WTC11 (cell line): ENCODE measurements at regions not wholly inside any gene's neighbourhood (a gene's known extent, or its start where the extent isn't known, plus 50 kb on each side); places are given as distances from the start of the nearest gene placed in this dataset.

Source experiments
- ATAC-seq: fragments of 200-7000 bp; cut with Tn5 transposase; 2 replicates; pipeline ENCODE4 v1.10.0; 2021; ENCODE audit warnings: mild to moderate bottlenecking, moderate library complexity
- CTCF ChIA-PET: fragments of 300-600 bp; sonication (Branson Sonifier 250); formaldehyde crosslinking; loops from one replicate; lab custom pipeline; 2021; ENCODE audit warnings: antibody characterized with exemption; lab: Charles Lee
- POLR2A ChIA-PET: fragments of 350-600 bp; sonication (Branson Sonifier 250); formaldehyde crosslinking; loops from one replicate; lab custom pipeline; 2021; ENCODE audit warnings: antibody characterized with exemption; lab: Charles Lee
- DNase-seq: peaks from one replicate; pipeline ENCODE4 v3.0.0; 2021; ENCODE audit warnings: low spot score
- H3K27ac Mint-ChIP-seq: 2 replicates; pipeline ENCODE4 v1.8.0; 2021; ENCODE audit warnings: mixed read lengths
- H3K27me3 Mint-ChIP-seq: 2 replicates; pipeline ENCODE4 v1.8.0; 2021; ENCODE audit warnings: low read depth, mild to moderate bottlenecking, moderate library complexity, mixed read lengths
- H3K36me3 Mint-ChIP-seq: 2 replicates; pipeline ENCODE4 v1.8.0; 2021; ENCODE audit warnings: mixed read lengths
- H3K4me1 Mint-ChIP-seq: 2 replicates; pipeline ENCODE4 v1.8.0; 2022; ENCODE audit warnings: mixed read lengths
- H3K4me3 Mint-ChIP-seq: 2 replicates; pipeline ENCODE4 v1.8.0; 2021; ENCODE audit warnings: mild to moderate bottlenecking, moderate library complexity, mixed read lengths
- H3K9me3 Mint-ChIP-seq: 2 replicates; pipeline ENCODE4 v1.8.0; 2021; ENCODE audit warnings: mixed read lengths
- AFF4 ChIP-seq: sonication (generic); formaldehyde crosslinking; IDR thresholded peaks from 2 replicates; pipeline ENCODE4 v1.8.1; 2023; ENCODE audit warnings: mild to moderate bottlenecking, missing genetic modification reagents, borderline replicate concordance
- CREM ChIP-seq: sonication (generic); formaldehyde crosslinking; IDR thresholded peaks from 2 replicates; pipeline ENCODE4 v1.8.1; 2022; ENCODE audit warnings: mild to moderate bottlenecking, missing genetic modification reagents, moderate library complexity
- EMX1 ChIP-seq: fragments of 250-450 bp; sonication (Bioruptor Pico); IDR thresholded peaks from 2 replicates; pipeline ENCODE4 v1.8.0; 2021; ENCODE audit warnings: mild to moderate bottlenecking
- ETV6 ChIP-seq: sonication (generic); formaldehyde crosslinking; IDR thresholded peaks from 2 replicates; pipeline ENCODE4 v1.8.1; 2022; ENCODE audit warnings: mild to moderate bottlenecking, missing genetic modification reagents
- IRF2 ChIP-seq: sonication (generic); formaldehyde crosslinking; IDR thresholded peaks from 2 replicates; pipeline ENCODE4 v1.8.0; 2022; ENCODE audit warnings: low read depth, missing genetic modification reagents, borderline replicate concordance
- NR1H2 ChIP-seq: sonication (generic); formaldehyde crosslinking; IDR thresholded peaks from 2 replicates; pipeline ENCODE4 v1.9.0; 2021; ENCODE audit warnings: mild to moderate bottlenecking, moderate library complexity, missing genetic modification reagents
- NR2C2 ChIP-seq: sonication (generic); formaldehyde crosslinking; IDR thresholded peaks from 2 replicates; pipeline ENCODE4 v1.8.0; 2022; ENCODE audit warnings: mild to moderate bottlenecking, missing genetic modification reagents
- PRRX2 ChIP-seq: fragments of 250-450 bp; sonication (Bioruptor Pico); IDR thresholded peaks from 2 replicates; pipeline ENCODE4 v1.8.0; 2021; ENCODE audit warnings: mild to moderate bottlenecking
- SMAD3 ChIP-seq: sonication (generic); formaldehyde crosslinking; IDR thresholded peaks from 2 replicates; pipeline ENCODE4 v1.8.0; 2022; ENCODE audit warnings: missing genetic modification reagents, mild to moderate bottlenecking, borderline replicate concordance
- STAT6 ChIP-seq: sonication (generic); formaldehyde crosslinking; conservative IDR thresholded peaks from 2 replicates; pipeline ENCODE4 v1.8.1; 2023; ENCODE audit warnings: mild to moderate bottlenecking, low read depth, missing genetic modification reagents, moderate library complexity
- USF2 ChIP-seq: sonication (generic); formaldehyde crosslinking; IDR thresholded peaks from 2 replicates; pipeline ENCODE4 v1.8.1; 2023; ENCODE audit warnings: mild to moderate bottlenecking, missing genetic modification reagents, moderate library complexity
- ZBTB21 ChIP-seq: sonication (generic); formaldehyde crosslinking; IDR thresholded peaks from 2 replicates; pipeline ENCODE4 v1.8.1; 2023; ENCODE audit warnings: mild to moderate bottlenecking, missing genetic modification reagents, borderline replicate concordance
- ZNF138 ChIP-seq: sonication (generic); formaldehyde crosslinking; conservative IDR thresholded peaks from 2 replicates; pipeline ENCODE4 v1.8.1; 2022; ENCODE audit warnings: mild to moderate bottlenecking, moderate library complexity, missing genetic modification reagents
- ZSCAN18 ChIP-seq: fragments of 250-450 bp; sonication (Bioruptor Pico); IDR thresholded peaks from 2 replicates; pipeline ENCODE4 v2.1.2; 2022; ENCODE audit warnings: mild to moderate bottlenecking, moderate library complexity
- TF ChIP-seq, protein P1 (sequence below): sonication (generic); formaldehyde crosslinking; IDR thresholded peaks from 2 replicates; pipeline ENCODE4 v1.8.1; 2022; ENCODE audit warnings: mild to moderate bottlenecking, missing genetic modification reagents, moderate library complexity, borderline replicate concordance
- TF ChIP-seq, protein P2 (sequence below): sonication (generic); formaldehyde crosslinking; IDR thresholded peaks from 2 replicates; pipeline ENCODE4 v1.8.1; 2023; ENCODE audit warnings: mild to moderate bottlenecking, missing genetic modification reagents
- TF ChIP-seq, protein P3 (sequence below): fragments of 250-450 bp; sonication (Bioruptor Pico); IDR thresholded peaks from 2 replicates; pipeline ENCODE4 v1.9.0; 2021; ENCODE audit warnings: mild to moderate bottlenecking, borderline replicate concordance

DNA sequence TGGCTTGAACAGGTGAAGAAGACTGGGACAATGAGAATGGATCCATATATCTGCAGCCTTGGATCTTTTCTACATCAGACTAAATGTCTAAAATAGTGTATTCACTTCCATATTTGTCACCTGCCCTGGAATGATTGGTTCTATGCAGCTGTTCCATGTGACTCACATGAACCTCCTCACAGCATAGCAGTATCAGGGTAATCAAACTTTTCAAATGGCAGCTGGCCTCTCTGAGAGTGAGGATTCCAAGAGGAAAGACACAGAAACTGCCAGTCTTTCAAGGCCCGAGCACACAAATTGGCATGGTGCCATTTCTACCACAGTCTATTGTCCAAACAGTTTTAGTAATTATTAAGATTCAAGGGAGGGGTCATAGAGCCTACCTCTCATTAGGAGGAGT lies 859.3 kb downstream of the BCL11A start:
- POLR2A ChIA-PET = no interaction called here
- H3K4me3 Mint-ChIP-seq = no peak overlapping the region
- ATAC-seq (no peak), DNase-seq (no peak)
- H3K36me3 Mint-ChIP-seq = no peaks in the 10 kb centered on the region; the same call in 1 of the 2 replicates
- H3K27me3 Mint-ChIP-seq = no peaks in the 10 kb centered on the region
- CTCF ChIA-PET = no interaction called here
- H3K27ac Mint-ChIP-seq = no peak overlapping the region
- TF ChIP-seq NR1H2 (CRISPR knock-in tag) (no peak), SMAD3 (CRISPR knock-in tag) (no peak), NR2C2 (CRISPR knock-in tag) (no peak), USF2 (CRISPR knock-in tag) (no peak), PRRX2 (CRISPR knock-in tag) (no peak), ETV6 (CRISPR knock-in tag) (no peak), IRF2 (CRISPR knock-in tag) (no peak), ZSCAN18 (CRISPR knock-in tag) (no peak), EMX1 (CRISPR knock-in tag) (no peak), ZNF138 (CRISPR knock-in tag) (no peak), STAT6 (no peak), CREM (CRISPR knock-in tag) (no peak), ZBTB21 (CRISPR knock-in tag) (no peak), AFF4 (CRISPR knock-in tag) (no peak)
- TF ChIP-seq, protein P1, sequence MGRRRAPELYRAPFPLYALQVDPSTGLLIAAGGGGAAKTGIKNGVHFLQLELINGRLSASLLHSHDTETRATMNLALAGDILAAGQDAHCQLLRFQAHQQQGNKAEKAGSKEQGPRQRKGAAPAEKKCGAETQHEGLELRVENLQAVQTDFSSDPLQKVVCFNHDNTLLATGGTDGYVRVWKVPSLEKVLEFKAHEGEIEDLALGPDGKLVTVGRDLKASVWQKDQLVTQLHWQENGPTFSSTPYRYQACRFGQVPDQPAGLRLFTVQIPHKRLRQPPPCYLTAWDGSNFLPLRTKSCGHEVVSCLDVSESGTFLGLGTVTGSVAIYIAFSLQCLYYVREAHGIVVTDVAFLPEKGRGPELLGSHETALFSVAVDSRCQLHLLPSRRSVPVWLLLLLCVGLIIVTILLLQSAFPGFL = no peak
- TF ChIP-seq, protein P2, sequence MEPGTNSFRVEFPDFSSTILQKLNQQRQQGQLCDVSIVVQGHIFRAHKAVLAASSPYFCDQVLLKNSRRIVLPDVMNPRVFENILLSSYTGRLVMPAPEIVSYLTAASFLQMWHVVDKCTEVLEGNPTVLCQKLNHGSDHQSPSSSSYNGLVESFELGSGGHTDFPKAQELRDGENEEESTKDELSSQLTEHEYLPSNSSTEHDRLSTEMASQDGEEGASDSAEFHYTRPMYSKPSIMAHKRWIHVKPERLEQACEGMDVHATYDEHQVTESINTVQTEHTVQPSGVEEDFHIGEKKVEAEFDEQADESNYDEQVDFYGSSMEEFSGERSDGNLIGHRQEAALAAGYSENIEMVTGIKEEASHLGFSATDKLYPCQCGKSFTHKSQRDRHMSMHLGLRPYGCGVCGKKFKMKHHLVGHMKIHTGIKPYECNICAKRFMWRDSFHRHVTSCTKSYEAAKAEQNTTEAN (CRISPR knock-in tag) = no peak
- TF ChIP-seq, protein P3, sequence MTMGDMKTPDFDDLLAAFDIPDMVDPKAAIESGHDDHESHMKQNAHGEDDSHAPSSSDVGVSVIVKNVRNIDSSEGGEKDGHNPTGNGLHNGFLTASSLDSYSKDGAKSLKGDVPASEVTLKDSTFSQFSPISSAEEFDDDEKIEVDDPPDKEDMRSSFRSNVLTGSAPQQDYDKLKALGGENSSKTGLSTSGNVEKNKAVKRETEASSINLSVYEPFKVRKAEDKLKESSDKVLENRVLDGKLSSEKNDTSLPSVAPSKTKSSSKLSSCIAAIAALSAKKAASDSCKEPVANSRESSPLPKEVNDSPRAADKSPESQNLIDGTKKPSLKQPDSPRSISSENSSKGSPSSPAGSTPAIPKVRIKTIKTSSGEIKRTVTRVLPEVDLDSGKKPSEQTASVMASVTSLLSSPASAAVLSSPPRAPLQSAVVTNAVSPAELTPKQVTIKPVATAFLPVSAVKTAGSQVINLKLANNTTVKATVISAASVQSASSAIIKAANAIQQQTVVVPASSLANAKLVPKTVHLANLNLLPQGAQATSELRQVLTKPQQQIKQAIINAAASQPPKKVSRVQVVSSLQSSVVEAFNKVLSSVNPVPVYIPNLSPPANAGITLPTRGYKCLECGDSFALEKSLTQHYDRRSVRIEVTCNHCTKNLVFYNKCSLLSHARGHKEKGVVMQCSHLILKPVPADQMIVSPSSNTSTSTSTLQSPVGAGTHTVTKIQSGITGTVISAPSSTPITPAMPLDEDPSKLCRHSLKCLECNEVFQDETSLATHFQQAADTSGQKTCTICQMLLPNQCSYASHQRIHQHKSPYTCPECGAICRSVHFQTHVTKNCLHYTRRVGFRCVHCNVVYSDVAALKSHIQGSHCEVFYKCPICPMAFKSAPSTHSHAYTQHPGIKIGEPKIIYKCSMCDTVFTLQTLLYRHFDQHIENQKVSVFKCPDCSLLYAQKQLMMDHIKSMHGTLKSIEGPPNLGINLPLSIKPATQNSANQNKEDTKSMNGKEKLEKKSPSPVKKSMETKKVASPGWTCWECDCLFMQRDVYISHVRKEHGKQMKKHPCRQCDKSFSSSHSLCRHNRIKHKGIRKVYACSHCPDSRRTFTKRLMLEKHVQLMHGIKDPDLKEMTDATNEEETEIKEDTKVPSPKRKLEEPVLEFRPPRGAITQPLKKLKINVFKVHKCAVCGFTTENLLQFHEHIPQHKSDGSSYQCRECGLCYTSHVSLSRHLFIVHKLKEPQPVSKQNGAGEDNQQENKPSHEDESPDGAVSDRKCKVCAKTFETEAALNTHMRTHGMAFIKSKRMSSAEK = no peak
- peaks cover 11% of the 10 kb centered on the region for H3K9me3 Mint-ChIP-seq
- peaks cover 10% of the 10 kb centered on the region for H3K4me1 Mint-ChIP-seq
